ENCODE measurements at regions not wholly inside any gene's neighbourhood (a gene's known extent, or its start where the extent isn't known, plus 50 kb on each side); places are given as distances from the start of the nearest gene placed in this dataset.

DNA sequence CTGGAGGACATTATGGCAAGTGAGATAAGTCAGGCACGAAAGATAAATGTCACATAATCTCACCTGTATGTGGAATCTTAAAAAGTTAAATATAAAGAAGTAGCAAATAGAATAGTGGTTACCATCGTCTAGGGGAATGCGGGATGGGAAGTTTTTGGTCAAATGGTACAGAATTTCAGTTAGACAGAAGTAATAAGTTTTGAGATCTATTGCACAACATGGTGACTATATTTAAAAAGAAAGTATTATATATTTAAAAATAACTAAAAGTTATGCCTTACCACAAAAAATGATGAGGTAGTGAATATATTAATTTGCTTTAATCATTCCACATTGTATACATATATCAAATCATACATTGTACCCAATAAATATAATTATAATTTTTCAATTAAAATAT is 106.2 kb upstream of the BRINP3 start:
- Mint-ChIP-seq H3K27me3 (ENCODE audit: low read depth) (no peaks in the 10 kb centered on the region; the same call in 1 of the 2 replicates), H3K4me1 (no peaks in the 10 kb centered on the region), H3K4me3 (no peak overlapping the region), H3K9me3 (no peaks in the 10 kb centered on the region), H3K36me3 (no peaks in the 10 kb centered on the region), H3K27ac (no peak overlapping the region)
- ChIA-PET CTCF (no interaction called here), POLR2A (no interaction called here)
- no peak for ATAC-seq
- TF ChIP-seq FOXJ3 (CRISPR knock-in tag; IDR thresholded peaks at IDR 0.05; ENCODE audit: borderline replicate concordance) (no peak), ZNF317 (CRISPR knock-in tag; IDR thresholded peaks at IDR 0.05; ENCODE audit: borderline replicate concordance, low read depth) (no peak), PRRX2 (CRISPR knock-in tag; IDR thresholded peaks at IDR 0.05) (no peak), NR3C1 (CRISPR knock-in tag; conservative IDR thresholded peaks at IDR 0.05; ENCODE audit: low read depth) (no peak), CREB1 (CRISPR knock-in tag; IDR thresholded peaks at IDR 0.05) (no peak), SMAD3 (CRISPR knock-in tag; IDR thresholded peaks at IDR 0.05; ENCODE audit: borderline replicate concordance) (no peak), ZBTB21 (CRISPR knock-in tag; IDR thresholded peaks at IDR 0.05; ENCODE audit: borderline replicate concordance) (no peak), SP1 (CRISPR knock-in tag; conservative IDR thresholded peaks at IDR 0.05) (no peak)
- TF ChIP-seq, protein P1, sequence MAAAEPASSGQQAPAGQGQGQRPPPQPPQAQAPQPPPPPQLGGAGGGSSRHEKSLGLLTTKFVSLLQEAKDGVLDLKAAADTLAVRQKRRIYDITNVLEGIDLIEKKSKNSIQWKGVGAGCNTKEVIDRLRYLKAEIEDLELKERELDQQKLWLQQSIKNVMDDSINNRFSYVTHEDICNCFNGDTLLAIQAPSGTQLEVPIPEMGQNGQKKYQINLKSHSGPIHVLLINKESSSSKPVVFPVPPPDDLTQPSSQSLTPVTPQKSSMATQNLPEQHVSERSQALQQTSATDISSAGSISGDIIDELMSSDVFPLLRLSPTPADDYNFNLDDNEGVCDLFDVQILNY (CRISPR knock-in tag; IDR thresholded peaks at IDR 0.05) = no peak
- TF ChIP-seq, protein P2, sequence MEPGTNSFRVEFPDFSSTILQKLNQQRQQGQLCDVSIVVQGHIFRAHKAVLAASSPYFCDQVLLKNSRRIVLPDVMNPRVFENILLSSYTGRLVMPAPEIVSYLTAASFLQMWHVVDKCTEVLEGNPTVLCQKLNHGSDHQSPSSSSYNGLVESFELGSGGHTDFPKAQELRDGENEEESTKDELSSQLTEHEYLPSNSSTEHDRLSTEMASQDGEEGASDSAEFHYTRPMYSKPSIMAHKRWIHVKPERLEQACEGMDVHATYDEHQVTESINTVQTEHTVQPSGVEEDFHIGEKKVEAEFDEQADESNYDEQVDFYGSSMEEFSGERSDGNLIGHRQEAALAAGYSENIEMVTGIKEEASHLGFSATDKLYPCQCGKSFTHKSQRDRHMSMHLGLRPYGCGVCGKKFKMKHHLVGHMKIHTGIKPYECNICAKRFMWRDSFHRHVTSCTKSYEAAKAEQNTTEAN (CRISPR knock-in tag; IDR thresholded peaks at IDR 0.05) = no peak
- TF ChIP-seq, protein P3, sequence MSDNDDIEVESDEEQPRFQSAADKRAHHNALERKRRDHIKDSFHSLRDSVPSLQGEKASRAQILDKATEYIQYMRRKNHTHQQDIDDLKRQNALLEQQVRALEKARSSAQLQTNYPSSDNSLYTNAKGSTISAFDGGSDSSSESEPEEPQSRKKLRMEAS (CRISPR knock-in tag; IDR thresholded peaks at IDR 0.05) = no peak
- TF ChIP-seq, protein P4, sequence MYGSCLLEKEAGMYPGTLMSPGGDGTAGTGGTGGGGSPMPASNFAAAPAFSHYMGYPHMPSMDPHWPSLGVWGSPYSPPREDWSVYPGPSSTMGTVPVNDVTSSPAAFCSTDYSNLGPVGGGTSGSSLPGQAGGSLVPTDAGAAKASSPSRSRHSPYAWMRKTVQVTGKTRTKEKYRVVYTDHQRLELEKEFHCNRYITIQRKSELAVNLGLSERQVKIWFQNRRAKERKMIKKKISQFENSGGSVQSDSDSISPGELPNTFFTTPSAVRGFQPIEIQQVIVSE (CRISPR knock-in tag; IDR thresholded peaks at IDR 0.05; ENCODE audit: borderline replicate concordance) = no peak
- TF ChIP-seq, protein P5, sequence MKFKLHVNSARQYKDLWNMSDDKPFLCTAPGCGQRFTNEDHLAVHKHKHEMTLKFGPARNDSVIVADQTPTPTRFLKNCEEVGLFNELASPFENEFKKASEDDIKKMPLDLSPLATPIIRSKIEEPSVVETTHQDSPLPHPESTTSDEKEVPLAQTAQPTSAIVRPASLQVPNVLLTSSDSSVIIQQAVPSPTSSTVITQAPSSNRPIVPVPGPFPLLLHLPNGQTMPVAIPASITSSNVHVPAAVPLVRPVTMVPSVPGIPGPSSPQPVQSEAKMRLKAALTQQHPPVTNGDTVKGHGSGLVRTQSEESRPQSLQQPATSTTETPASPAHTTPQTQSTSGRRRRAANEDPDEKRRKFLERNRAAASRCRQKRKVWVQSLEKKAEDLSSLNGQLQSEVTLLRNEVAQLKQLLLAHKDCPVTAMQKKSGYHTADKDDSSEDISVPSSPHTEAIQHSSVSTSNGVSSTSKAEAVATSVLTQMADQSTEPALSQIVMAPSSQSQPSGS (CRISPR knock-in tag; IDR thresholded peaks at IDR 0.05; ENCODE audit: borderline replicate concordance, low read depth) = no peak
- DNase-seq (ENCODE audit: low spot score) = no peak

DNA sequence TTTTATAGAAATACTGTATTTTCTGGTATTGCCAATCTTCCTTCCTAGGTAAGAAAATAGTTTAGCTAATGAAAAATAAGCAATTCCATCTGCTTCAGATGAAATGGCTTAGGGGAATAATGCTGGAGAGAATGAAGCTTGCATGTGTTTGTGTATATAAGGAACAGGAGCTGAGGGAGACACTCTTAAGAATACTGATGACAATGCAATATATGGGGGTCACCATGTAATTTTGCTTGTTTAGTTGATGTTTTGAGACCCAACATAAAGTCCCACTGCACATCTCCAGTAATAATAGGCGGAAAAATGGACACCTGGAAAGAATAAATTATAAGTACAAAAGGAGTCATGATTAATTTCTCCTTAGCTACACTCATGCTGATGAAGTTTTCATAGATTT is 110.8 kb upstream of the BRINP3 start:
- no peaks in the 10 kb centered on the region for H3K4me1 Mint-ChIP-seq
- H3K36me3 Mint-ChIP-seq = no peaks in the 10 kb centered on the region
- peaks cover 8% of the 10 kb centered on the region for H3K27me3 Mint-ChIP-seq (ENCODE audit: low read depth)
- no peak overlapping the region for H3K27ac Mint-ChIP-seq
- H3K9me3 Mint-ChIP-seq = peaks cover 11% of the 10 kb centered on the region
- ChIA-PET CTCF (no interaction called here), POLR2A (no interaction called here)
- ATAC-seq (no peak), DNase-seq (ENCODE audit: low spot score) (no peak)
- no peak overlapping the region for H3K4me3 Mint-ChIP-seq
- TF ChIP-seq ZNF416 (CRISPR knock-in tag; IDR thresholded peaks at IDR 0.05) = no peak
- TF ChIP-seq, protein P5 (CRISPR knock-in tag; IDR thresholded peaks at IDR 0.05; ENCODE audit: borderline replicate concordance, low read depth) = no peak
- no peak for TF ChIP-seq CREM (CRISPR knock-in tag; IDR thresholded peaks at IDR 0.05)
- no peak for TF ChIP-seq CBFB (CRISPR knock-in tag; IDR thresholded peaks at IDR 0.05; ENCODE audit: low read depth)
- TF ChIP-seq, protein P6, sequence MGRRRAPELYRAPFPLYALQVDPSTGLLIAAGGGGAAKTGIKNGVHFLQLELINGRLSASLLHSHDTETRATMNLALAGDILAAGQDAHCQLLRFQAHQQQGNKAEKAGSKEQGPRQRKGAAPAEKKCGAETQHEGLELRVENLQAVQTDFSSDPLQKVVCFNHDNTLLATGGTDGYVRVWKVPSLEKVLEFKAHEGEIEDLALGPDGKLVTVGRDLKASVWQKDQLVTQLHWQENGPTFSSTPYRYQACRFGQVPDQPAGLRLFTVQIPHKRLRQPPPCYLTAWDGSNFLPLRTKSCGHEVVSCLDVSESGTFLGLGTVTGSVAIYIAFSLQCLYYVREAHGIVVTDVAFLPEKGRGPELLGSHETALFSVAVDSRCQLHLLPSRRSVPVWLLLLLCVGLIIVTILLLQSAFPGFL (CRISPR knock-in tag; IDR thresholded peaks at IDR 0.05; ENCODE audit: borderline replicate concordance) = no peak
- no peak for TF ChIP-seq RELA (CRISPR knock-in tag; IDR thresholded peaks at IDR 0.05; ENCODE audit: borderline replicate concordance)
- TF ChIP-seq, protein P7, sequence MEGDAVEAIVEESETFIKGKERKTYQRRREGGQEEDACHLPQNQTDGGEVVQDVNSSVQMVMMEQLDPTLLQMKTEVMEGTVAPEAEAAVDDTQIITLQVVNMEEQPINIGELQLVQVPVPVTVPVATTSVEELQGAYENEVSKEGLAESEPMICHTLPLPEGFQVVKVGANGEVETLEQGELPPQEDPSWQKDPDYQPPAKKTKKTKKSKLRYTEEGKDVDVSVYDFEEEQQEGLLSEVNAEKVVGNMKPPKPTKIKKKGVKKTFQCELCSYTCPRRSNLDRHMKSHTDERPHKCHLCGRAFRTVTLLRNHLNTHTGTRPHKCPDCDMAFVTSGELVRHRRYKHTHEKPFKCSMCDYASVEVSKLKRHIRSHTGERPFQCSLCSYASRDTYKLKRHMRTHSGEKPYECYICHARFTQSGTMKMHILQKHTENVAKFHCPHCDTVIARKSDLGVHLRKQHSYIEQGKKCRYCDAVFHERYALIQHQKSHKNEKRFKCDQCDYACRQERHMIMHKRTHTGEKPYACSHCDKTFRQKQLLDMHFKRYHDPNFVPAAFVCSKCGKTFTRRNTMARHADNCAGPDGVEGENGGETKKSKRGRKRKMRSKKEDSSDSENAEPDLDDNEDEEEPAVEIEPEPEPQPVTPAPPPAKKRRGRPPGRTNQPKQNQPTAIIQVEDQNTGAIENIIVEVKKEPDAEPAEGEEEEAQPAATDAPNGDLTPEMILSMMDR (IDR thresholded peaks at IDR 0.05) = no peak
- TF ChIP-seq, protein P8, sequence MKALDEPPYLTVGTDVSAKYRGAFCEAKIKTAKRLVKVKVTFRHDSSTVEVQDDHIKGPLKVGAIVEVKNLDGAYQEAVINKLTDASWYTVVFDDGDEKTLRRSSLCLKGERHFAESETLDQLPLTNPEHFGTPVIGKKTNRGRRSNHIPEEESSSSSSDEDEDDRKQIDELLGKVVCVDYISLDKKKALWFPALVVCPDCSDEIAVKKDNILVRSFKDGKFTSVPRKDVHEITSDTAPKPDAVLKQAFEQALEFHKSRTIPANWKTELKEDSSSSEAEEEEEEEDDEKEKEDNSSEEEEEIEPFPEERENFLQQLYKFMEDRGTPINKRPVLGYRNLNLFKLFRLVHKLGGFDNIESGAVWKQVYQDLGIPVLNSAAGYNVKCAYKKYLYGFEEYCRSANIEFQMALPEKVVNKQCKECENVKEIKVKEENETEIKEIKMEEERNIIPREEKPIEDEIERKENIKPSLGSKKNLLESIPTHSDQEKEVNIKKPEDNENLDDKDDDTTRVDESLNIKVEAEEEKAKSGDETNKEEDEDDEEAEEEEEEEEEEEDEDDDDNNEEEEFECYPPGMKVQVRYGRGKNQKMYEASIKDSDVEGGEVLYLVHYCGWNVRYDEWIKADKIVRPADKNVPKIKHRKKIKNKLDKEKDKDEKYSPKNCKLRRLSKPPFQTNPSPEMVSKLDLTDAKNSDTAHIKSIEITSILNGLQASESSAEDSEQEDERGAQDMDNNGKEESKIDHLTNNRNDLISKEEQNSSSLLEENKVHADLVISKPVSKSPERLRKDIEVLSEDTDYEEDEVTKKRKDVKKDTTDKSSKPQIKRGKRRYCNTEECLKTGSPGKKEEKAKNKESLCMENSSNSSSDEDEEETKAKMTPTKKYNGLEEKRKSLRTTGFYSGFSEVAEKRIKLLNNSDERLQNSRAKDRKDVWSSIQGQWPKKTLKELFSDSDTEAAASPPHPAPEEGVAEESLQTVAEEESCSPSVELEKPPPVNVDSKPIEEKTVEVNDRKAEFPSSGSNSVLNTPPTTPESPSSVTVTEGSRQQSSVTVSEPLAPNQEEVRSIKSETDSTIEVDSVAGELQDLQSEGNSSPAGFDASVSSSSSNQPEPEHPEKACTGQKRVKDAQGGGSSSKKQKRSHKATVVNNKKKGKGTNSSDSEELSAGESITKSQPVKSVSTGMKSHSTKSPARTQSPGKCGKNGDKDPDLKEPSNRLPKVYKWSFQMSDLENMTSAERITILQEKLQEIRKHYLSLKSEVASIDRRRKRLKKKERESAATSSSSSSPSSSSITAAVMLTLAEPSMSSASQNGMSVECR (CRISPR knock-in tag; IDR thresholded peaks at IDR 0.05; ENCODE audit: borderline replicate concordance) = no peak
- TF ChIP-seq, protein P9, sequence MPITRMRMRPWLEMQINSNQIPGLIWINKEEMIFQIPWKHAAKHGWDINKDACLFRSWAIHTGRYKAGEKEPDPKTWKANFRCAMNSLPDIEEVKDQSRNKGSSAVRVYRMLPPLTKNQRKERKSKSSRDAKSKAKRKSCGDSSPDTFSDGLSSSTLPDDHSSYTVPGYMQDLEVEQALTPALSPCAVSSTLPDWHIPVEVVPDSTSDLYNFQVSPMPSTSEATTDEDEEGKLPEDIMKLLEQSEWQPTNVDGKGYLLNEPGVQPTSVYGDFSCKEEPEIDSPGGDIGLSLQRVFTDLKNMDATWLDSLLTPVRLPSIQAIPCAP (CRISPR knock-in tag; IDR thresholded peaks at IDR 0.05) = no peak
